ENCODE measurements at regions not wholly inside any gene's neighbourhood (a gene's known extent, or its start where the extent isn't known, plus 50 kb on each side); places are given as distances from the start of the nearest gene placed in this dataset.

DNA sequence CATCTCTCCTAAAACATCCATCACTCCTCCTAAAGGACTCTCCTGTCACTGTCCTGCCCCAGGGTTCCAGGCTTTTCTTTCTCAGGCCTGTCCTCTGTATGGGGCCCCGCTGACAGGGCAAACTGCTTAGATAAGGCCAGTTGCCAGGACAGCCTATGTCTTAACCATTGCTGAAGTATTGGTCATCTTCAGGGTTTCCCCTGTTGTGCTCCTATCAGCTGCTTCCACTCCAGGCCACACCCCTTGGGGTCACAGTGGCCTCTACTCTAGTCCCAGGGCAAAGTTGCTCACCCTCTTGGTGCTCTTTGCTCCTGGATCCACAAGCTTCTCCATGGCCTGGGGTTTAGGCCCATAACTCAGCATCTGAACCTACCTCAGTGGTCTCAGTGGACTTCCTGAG is 138.0 kb upstream of the PJA1 start:
- FAIRE-seq, result no peak

DNA sequence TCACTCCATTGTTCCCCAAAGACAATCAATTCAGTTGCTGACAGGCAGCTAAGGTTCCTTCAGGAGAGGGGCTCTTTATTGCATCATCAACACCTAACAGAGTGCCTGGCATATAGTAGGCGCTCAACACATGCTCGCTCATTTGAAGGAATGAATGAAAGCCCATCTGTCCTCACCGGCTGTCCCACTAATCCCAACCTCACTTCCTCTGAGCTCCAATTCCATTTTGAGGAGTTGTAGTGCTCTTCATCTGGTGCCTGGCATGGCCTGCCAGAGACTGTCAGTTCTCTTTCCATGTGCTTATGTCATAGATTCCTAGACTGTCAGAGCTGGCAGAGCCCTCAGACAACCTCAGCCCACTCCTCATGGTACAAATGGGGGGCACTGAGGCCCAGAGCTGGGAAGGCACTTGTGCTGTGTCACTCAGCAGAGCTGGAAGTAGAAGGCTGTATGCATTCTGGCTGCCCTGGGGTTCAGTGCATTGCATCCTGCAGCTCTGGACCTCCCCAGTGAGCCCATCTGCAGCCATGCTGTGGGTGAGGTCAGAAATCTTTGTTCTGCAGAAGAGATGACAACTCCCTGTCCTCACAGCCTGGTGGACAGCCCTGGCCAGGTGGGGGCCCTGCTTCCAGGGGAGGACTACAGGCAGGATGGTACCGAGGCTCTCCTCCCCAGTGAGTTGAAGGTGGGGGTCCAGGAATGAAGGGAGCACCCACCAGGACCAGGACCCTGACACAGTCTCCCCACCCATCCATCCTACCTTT is 134.9 kb upstream of the PJA1 start:
- FAIRE-seq, result no peak

DNA sequence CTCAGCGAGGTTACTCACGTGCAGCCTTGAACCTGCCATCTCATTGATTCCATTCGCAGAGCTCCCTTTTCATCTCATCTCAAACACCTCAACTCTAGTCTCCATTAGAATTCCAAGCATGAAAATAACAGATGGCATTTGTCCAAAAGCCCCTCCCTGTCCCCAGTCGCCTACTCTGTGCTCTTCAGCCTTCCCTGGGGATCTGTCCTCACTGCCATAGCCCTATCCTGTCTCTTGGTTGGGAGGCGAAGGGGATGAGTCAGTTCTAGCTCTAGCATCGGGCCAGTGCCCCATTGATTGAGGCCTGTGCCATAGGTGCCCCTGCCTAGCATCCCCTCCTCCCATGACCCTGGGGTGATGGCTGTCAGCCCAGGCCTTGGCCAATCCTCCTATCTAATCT is 134.0 kb upstream of the PJA1 start:
- FAIRE-seq, result no peak

DNA sequence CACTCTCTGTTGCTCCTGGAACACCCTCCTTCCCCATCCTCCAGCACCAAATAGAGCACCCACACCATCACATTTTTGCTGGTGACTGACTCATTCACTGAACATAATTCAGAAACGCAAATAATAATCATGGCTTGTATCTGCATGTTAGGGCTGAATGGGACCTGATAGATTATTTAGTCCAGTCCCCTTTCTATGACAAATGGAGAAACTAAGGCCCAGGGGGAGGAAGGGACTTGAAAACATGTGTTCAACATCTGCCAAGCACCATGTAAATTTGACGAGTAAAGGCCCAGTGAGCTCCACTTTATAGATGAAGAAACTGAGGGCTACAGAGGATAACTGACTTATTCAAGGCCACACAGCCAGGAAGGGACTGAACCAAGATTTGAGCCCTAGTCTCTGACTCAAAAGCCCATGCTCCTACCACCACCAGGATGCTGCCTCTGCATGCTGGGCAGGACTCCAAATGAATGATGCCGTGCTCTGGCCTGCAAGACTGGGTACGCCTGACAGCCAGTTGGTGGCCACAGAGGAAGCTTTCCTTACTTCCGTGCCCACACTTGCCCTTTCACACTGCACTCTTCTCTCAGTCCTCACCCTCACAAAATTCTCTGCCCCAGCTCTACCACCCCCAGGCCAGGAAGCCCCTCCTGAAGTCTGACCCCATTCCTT is 133.3 kb upstream of the PJA1 start:
- FAIRE-seq, result no peak

DNA sequence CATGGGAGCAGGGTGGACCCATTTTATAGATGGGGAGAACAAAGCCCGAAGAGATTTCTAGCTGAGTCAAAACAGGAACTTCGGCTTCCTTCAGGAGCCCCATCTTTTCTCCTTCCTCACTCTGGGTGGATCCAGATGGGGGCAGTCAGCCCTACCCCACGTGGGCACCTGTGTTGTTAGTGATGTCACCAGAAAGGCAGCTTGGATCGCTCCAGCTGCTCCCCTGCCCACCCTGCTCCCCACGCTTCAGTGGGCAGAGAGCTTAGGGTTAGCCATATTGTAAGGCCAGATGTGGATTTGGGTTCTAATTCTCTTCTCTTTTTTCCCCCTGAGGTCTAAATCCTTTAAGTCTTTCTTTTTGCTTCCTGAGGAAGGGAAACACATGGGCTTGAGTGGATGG is 132.3 kb upstream of the PJA1 start:
- FAIRE-seq, result no peak

DNA sequence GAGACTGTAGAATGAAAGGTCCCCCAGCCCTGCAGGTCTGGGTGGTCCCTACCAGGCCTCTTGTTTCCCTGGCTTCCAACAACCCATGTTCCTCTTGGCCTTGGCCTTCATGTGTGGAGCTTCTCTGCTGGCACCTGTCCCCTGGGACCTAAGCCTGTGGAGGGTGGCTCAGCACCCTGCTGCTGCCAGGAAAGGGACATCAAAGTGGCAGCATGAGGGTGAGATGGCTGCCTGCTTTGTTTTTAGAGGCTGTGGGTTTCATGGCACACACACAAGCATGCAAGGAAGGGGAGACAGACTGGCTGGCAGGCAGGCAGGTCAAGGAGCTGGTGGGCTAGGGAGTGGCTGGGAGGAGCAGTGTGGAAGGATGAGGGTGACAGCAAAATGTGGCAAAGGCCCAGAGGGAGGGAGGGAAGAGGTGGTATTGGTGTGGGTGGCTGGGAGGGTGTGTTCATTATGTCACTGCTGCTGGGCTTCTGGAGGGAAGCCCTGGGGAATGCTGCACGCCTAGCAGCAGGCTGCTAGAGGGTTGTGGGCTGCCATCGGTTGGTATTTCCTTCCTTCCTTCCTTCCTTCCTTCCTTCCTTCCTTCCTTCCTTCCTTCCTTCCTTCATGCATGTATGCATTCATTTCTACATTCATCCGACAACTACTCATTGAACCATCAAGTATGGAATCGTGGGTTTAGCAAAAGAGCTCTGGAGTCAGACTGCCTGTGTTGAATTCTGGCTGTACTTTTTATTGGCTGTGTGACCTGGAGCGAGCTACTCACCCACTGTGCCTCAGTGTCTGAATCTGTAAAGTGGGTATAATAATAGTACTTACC is 128.7 kb upstream of the PJA1 start:
- FAIRE-seq, result no peak

DNA sequence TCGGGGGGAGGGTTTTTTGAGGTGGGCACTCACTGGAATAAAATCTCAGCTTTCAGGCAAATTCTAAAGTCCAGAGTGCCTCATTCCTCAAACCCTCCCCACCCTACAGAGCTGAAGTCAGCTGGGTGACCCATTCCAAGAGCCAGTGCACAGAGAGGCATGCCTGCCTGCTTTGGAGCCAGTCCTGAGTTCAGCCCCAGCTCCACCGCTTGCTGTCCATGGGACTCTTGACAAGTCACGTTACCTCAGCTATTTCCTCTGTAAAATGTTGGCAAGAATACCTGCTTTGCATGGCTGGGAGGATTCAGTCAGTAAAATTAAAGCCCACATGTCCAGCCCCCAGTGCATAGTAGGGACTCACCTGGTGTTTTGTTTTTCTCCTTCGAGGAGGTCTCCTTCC is 125.9 kb upstream of the PJA1 start:
- no peak for FAIRE-seq

DNA sequence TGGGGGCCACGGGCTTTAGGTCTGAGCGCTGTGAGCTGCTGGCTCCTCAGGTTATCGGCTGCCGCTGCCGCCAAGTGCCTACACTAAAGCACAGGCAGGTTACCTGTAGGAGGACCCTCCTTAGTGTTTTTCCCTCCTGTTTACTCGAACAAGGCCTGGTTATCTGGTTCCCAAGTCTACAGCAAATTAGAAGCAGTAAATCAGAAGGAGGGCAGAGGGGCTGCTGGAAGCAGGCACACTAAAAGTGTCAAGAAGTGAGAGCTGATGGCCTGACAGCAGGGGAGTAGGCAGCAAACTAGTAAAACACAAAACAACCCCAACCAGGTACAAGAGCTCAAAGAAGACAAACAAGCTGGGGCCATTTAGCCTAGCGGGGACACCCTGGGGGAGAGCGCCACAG is 125.0 kb upstream of the PJA1 start:
- FAIRE-seq, result no peak

DNA sequence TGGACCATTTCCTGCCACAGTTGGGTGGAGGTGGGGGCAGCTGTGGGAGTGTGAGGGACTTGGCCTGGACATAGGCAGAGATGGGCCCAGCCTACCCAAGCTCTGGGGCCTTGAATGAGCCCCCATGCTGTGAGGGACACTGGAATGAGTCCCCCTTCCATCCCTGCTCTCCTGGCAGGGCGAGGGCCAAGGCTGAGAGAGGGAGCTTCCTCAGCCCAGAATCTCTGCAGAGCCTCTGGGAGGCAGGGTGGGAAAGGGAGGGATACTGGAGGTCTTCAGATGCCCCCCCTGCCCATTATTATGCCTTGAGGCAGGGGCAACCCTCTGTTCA is 124.5 kb upstream of the PJA1 start:
- FAIRE-seq, result no peak

DNA sequence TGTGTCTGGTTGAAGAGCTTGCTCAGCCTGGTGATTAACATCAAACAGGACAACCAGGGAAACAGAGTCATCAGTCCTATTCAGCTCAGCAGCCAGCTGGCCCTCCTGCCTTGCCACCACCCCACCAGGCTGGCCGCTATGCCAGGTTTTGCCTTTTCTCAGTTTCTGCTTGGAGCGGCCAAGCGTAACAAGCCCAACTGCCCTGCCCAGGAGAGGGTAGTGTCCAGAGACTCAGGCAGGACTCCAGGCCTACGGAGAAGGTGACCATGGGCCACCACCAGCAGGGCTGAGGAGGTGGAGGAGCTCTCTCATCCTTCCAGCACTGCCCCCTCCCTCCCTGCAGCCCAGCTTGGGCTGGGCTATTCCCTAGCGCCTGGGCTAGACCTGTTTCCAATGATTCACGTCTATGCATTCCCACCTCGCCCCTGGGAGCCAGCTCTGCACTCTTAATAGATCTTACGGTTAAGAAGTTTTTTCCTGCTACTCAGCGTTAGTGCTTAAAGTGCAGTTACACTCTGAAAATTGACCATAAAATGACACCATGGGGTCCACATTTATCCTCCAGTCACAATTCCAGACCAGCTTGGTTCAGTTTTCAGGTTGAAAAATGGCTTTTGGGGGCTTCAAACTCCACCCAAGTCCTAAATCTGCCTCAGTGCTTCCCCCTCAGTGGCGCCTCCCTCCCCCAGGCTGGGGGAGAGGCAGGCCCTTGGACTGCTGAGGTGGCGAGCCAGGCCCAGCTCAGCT is 124.0 kb upstream of the PJA1 start:
- FAIRE-seq, result no peak

DNA sequence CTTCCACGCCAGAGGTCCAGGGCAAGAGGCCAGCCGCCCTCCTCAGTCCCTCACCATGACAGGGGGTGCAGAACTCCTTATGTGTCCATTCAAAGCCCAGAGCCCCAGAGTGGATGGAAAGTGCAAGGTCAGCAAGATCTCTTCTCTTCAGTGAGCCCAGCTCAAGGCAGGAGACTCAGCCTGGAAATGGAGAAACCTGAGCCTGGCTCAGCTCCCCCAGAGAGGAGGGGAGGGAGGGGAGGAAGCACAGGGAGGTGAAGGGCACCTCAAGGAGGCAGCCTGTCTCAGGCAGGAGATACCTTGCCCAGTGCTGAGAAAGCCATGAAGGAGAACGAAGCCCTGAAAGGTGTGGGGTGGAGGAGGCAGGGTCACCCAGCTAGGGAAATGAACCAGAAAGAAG is 121.8 kb upstream of the PJA1 start:
- no peak for FAIRE-seq

DNA sequence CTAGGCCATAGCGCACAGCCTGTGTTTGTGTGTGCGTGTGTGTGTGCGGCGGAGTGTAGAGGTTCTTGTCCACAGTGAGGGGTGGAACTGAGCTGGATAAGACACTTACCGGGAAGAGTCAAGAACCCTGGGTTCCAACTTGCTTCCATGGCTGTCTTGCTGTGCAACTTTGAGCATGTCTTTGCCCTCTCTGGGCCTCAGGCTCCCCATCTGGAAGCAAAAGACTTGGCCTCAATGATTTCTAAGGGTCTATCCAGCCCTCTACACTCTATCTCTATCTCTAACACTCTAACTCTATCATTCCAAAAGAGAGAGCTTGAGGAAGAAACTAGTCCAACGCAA is 121.3 kb upstream of the PJA1 start:
- no peak for FAIRE-seq

DNA sequence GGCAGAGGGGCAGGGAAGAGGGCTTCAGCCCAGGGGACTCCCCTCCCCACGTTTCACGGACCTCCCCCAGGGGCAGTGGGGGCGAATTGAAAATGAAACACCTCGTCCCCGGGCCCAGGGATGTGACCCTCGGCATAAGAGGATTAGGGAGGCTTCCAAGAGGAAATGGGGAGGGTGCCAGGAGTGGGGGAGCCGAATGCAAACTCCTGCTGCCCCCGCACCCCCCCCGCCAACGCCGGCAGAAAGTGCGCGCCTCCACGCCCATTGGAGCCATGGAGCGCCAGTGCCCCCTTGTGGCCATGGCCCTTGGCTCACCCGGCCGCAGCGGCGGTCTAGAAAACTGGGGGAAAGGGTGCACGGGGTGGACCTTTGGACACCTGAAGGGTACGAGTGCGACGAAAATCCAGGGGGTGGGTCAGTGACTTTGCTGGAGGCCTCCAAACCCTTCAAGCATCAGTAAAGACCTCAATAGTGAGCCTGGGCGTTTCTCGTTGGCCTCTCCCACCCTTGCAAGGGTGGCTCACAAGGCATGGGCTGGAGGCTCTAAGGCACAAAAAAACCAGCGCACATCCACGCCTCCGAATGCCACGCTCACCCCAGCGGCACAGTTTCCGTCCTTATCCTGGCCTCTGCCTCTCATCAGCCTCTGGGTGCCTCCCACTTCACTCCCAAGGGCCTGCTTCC is 120.8 kb upstream of the PJA1 start:
- no peak for FAIRE-seq

DNA sequence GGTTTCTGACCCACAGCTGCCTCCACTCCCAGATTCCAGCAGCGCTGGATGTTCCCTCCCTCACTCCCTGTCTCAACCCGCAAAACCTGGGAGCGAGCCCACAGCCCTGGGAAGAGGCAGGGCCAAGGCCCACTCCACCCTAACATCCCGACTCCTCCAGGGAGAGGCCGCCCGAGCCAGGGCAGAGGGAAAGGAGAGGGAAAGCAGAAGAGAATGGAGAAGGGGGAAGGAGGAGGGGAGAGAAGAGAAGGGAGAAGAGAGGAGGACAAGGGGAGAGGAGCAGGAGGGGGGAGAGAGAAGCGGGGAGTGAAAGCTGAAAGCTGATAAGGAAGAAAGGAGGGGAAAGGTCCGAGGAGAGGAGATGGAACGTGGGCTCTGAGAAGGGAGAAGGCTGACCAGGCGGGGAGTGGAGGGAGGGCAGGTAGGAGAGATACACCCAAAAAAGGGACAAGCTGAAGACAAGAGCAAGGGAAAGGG is 120.2 kb upstream of the PJA1 start:
- FAIRE-seq, result no peak

DNA sequence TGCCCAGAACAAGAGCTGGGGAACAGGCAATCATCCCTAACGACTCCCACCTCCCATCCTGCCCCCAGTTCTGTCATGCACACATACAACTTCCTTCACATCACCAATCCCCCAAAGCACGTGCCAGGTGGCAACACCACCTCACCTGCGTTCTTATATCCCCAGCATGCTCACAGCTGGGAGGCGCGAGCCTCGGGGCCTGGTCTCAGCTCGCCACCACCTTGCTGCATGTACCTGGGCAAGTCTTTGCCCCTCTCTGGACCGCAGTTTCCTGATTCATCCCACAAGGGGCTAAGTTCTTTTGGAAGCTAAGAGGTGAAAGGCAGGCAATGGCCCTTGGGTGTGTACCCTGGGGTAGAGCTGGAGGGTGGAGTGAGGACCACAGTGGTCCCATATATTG is 119.2 kb upstream of the PJA1 start:
- FAIRE-seq, result no peak

DNA sequence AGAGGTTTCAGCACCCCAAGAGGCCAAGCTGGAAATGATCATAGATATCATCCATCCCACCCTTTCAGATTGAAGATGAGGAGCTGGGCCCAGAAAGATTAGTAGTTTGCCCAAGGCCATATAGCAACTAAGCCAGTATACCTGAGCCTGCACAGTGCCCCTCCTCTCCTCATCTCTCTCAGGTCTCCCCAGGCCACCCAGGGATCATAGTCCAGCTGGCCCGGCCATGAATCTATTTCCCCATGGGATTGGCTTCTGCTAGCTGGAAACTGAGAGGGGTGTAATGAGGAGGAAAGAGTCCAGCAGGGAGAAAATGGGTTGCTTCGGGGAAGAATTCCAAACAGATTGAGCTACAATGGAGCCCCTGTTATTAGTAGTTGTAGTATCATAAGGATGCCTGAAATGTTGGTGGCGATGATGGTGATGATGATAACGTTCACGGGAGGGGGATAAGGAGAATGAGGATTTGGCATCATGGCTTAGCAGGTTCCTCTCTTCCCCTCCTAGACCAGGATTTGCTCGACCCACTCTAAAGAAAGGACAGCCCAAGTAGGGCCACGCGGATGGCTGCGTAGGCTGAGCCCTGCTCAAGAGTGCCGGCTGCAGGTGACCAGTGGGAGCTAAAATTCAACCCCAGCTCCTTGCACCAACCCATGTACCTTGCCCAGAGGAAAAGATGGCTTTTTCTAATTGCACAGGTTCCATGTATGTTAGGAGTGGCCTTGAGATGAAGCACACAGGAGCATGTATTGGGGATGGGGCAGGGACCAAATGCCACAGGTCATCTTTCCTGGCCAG is 117.8 kb upstream of the PJA1 start:
- no peak for FAIRE-seq

DNA sequence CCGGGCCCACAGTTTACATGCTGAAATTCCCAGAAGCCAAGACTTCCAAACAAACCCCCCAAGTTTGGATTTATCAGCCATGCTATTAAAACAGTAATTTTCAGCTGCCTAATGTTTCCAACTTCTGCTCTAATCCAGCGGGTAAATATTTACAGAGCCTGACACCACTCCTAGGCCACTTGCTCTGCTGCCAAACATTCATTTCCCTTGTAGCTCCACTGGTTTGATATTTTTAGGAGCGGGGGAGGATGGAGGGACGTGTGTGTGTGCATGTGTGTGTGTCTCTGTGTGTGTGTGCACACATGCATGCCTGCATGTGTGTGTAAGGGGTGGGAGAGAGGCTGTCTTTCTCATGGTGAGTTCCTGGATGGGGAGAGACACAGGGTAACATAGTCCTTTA is 115.7 kb upstream of the PJA1 start:
- peak; percentile 91 for FAIRE-seq

DNA sequence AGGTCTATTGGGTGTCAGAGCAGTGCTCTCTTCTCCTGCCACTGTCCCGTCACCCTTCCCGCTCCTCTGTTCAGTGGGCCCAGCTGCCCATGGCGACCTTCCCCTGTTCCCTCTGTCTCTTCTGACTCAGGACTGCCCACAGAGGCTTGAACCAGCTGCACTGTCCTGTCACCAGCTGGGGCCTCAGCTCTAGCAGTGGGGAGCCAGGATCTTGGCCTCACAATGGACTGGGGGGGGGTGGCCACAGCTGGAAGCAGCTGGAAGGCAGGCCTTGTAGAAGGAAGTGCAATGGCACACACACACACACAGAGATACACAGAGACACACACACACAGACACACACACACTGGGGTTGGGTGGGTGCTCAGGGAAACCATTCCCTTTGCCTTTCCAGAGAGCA is 114.0 kb upstream of the PJA1 start:
- no peak for FAIRE-seq

DNA sequence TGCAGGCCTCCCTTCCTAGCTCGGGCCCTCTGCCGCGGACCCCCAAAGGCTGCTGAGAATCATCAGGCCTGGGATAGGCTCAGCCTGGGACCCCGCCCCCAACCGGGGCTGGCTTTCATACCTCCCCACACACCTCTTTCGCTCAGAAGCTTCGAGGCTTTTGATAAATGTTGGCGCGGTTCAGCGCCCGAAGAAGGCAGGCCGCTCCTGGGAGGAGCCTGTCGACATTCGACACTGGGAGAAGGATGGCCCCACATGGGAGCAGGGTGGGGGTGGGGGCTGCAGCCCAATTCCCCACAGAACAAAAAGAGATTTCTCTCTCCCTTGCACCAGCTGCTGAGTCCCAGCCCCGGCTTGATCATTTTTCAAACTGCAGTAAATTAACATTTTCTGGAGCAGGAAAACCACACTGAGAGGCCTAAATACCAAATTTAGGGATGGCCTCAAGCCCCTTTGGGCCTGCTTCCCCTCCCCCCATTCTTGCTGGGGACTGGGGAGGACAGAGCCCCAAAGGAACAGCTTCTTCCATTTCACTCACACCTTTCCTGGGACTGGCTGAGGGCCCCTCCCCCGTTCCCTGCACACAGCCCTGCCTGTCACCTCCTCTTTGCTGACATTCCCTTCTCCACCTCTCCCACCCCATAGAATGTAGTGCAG is 112.9 kb upstream of the PJA1 start:
- no peak for FAIRE-seq

DNA sequence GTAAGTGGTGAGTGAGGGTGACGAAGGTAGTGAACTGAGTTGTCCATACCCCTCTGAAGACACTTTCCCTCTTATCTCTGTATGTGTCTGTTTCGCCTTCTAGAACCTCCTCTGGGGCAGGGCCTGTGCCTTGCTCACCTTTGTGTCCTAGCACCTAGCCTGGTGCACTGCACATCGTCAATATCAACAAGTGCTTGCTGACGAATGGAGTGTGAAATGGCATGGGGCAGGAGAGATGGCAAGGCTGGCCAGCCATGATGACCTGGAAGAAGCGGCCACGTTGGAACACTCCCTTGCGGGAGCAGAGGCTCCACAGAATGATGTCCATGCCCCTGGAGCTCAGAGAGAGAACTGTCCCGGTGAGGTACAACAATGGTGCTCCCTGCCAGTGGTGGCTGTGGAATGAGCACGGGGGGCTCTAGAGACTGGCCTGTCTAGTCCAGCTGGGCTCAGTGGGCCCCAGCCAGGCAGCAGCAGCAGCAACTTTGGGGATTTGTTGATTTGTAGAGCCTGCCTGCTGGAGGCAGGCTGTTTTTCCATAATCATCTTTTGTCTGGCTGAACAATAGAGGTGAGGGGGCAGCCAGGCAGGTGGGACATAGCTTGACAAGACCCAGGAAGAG is 112.2 kb upstream of the PJA1 start:
- no peak for FAIRE-seq

DNA sequence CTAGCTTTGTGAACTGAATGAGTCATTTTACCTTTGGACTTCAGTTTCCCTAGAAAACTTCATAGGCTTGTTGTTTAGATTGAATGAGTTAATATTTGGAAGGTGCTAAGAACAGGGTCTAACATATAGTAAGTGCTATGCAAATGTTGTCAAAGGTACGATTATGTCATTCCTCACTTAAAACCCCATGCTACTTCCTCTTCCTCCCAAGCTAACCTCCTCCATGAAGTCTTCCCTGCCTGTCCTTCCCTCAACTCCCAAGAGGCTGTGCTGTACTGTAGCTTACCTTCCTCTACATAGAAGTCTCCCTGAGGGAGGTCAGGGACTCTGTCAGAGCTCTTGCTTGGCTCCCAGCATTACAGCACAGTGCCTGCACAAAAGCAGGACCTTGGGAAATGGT is 103.4 kb upstream of the PJA1 start:
- FAIRE-seq, result no peak
